Adipocyte (in vitro differentiated cells): ENCODE measurements at regions not wholly inside any gene's neighbourhood (a gene's known extent, or its start where the extent isn't known, plus 50 kb on each side); places are given as distances from the start of the nearest gene placed in this dataset.

ENCODE experiments used
- DNase-seq: peaks from one replicate; pipeline ENCODE4 v3.0.0-alpha.2; 2015; ENCODE audit warnings: low read depth
- H3K27me3 ChIP-seq: replicated peaks from 2 replicates; pipeline ENCODE4 v1.7.0; 2013; ENCODE audit warnings: mild to moderate bottlenecking, low read length, moderate library complexity; ENCODE audit not compliant: control insufficient read depth, insufficient read depth
- H3K36me3 ChIP-seq: 2 replicates; pipeline ENCODE4 v1.7.0; 2013; ENCODE audit warnings: low read length, mild to moderate bottlenecking, moderate library complexity; ENCODE audit not compliant: control insufficient read depth, insufficient read depth, severe bottlenecking
- H3K4me1 ChIP-seq: 2 replicates; pipeline ENCODE4 v1.7.0; 2013; ENCODE audit warnings: mild to moderate bottlenecking, low read length, moderate library complexity; ENCODE audit not compliant: control insufficient read depth, insufficient read depth
- H3K4me3 ChIP-seq: 2 replicates; pipeline ENCODE4 v1.7.0; 2013; ENCODE audit warnings: mild to moderate bottlenecking, low read length, moderate library complexity
- H3K9ac ChIP-seq: 2 replicates; pipeline ENCODE4 v1.7.0; 2013; ENCODE audit warnings: mild to moderate bottlenecking, low read length, moderate library complexity
- H3K9me3 ChIP-seq: 2 replicates; pipeline ENCODE4 v1.7.0; 2013; ENCODE audit warnings: mild to moderate bottlenecking, low read length, moderate library complexity; ENCODE audit not compliant: control insufficient read depth

GRCh38 chr11:101211407-101211975, 81.9 kb upstream of the PGR start:
- H3K9ac ChIP-seq = no peak overlapping the region
- peaks cover 9% of the 10 kb centered on the region for H3K9me3 ChIP-seq
- DNase-seq = no peak
- H3K4me3 ChIP-seq = no peak overlapping the region
- H3K4me1 ChIP-seq = no peaks in the 10 kb centered on the region
- H3K27me3 ChIP-seq = no peaks in the 10 kb centered on the region
- H3K36me3 ChIP-seq = no peaks in the 10 kb centered on the region

GRCh38 chr11:101202614-101203013, 73.0 kb upstream of the PGR start:
- Histone ChIP-seq H3K4me3 (no peak overlapping the region), H3K27me3 (no peaks in the 10 kb centered on the region), H3K4me1 (no peaks in the 10 kb centered on the region), H3K9me3 (peaks cover 4% of the 10 kb centered on the region), H3K9ac (no peak overlapping the region), H3K36me3 (no peaks in the 10 kb centered on the region)
- DNase-seq = no peak

- DNase-seq = no peak
- no peak overlapping the region for H3K4me3 ChIP-seq
- H3K9me3 ChIP-seq = no peaks in the 10 kb centered on the region
Measured at GRCh38 chr11:101199416-101199815, 69.8 kb upstream of the PGR start.

GRCh38 chr11:101195294-101195693, 65.7 kb upstream of the PGR start:
- Histone ChIP-seq H3K9me3 (no peaks in the 10 kb centered on the region), H3K4me1 (no peaks in the 10 kb centered on the region), H3K27me3 (no peaks in the 10 kb centered on the region), H3K4me3 (no peak overlapping the region), H3K9ac (no peak overlapping the region), H3K36me3 (no peaks in the 10 kb centered on the region)
- DNase-seq = no peak

More at GRCh38 chr11:101199416-101199815, 69.8 kb upstream of the PGR start:
- Histone ChIP-seq H3K4me1 (no peaks in the 10 kb centered on the region), H3K27me3 (no peaks in the 10 kb centered on the region), H3K36me3 (no peaks in the 10 kb centered on the region), H3K9ac (no peak overlapping the region)

GRCh38 chr11:101188801-101189200, 59.2 kb upstream of the PGR start:
- Histone ChIP-seq H3K27me3 (no peaks in the 10 kb centered on the region), H3K9me3 (no peaks in the 10 kb centered on the region), H3K9ac (no peak overlapping the region), H3K36me3 (no peaks in the 10 kb centered on the region), H3K4me3 (no peak overlapping the region), H3K4me1 (no peaks in the 10 kb centered on the region)
- DNase-seq = no peak

GRCh38 chr11:101188173-101188572, 58.6 kb upstream of the PGR start:
- Histone ChIP-seq H3K9ac (no peak overlapping the region), H3K9me3 (no peaks in the 10 kb centered on the region), H3K27me3 (no peaks in the 10 kb centered on the region), H3K4me1 (no peaks in the 10 kb centered on the region), H3K4me3 (no peak overlapping the region), H3K36me3 (no peaks in the 10 kb centered on the region)
- DNase-seq = no peak

- Histone ChIP-seq H3K27me3 (no peaks in the 10 kb centered on the region), H3K4me1 (no peaks in the 10 kb centered on the region), H3K9ac (no peak overlapping the region), H3K36me3 (no peaks in the 10 kb centered on the region), H3K9me3 (no peaks in the 10 kb centered on the region), H3K4me3 (no peak overlapping the region)
- DNase-seq = no peak
Measured at GRCh38 chr11:101187748-101188147, 58.1 kb upstream of the PGR start.

GRCh38 chr11:101185985-101186384, 56.4 kb upstream of the PGR start:
- no peaks in the 10 kb centered on the region for H3K4me1 ChIP-seq
- no peaks in the 10 kb centered on the region for H3K9me3 ChIP-seq
- DNase-seq = no peak
- no peaks in the 10 kb centered on the region for H3K27me3 ChIP-seq
- H3K36me3 ChIP-seq = no peaks in the 10 kb centered on the region
- H3K9ac ChIP-seq = no peak overlapping the region
- H3K4me3 ChIP-seq = no peak overlapping the region

GRCh38 chr11:101182467-101182866, 52.9 kb upstream of the PGR start:
- H3K4me1 ChIP-seq = no peaks in the 10 kb centered on the region
- no peak overlapping the region for H3K4me3 ChIP-seq
- H3K36me3 ChIP-seq = no peaks in the 10 kb centered on the region
- DNase-seq = no peak
- H3K9me3 ChIP-seq = no peaks in the 10 kb centered on the region
- no peak overlapping the region for H3K9ac ChIP-seq
- H3K27me3 ChIP-seq = no peaks in the 10 kb centered on the region

GRCh38 chr11:101180481-101180880, 50.9 kb upstream of the PGR start:
- H3K9ac ChIP-seq = no peak overlapping the region
- no peaks in the 10 kb centered on the region for H3K9me3 ChIP-seq
- H3K27me3 ChIP-seq = no peaks in the 10 kb centered on the region
- H3K36me3 ChIP-seq = no peaks in the 10 kb centered on the region
- DNase-seq = no peak
- H3K4me1 ChIP-seq = no peaks in the 10 kb centered on the region
- no peak overlapping the region for H3K4me3 ChIP-seq
